Left lung (tissue), 4 donors: ENCODE measurements at regions not wholly inside any gene's neighbourhood (a gene's known extent, or its start where the extent isn't known, plus 50 kb on each side); places are given as distances from the start of the nearest gene placed in this dataset.

Experiments used
- ATAC-seq: fragments of 200-7000 bp; cut with Tn5 transposase; one replicate; pipeline ENCODE4 v1.9.1; 2020; ENCODE audit warnings: moderate library complexity
- DNase-seq, 4 donors: peaks; one replicate each; pipeline ENCODE4 v3.0.0-alpha.2; 2013 to 2020
- H3K27ac ChIP-seq, 2 donors: fragments of 200-600 bp; sonication (generic) in 1 of 2; one replicate each; pipeline versions ENCODE4 v1.5.0 to v1.8.0; 2020 to 2021
- H3K27me3 ChIP-seq, 2 donors: fragments of 200-600 bp; sonication (generic) in 1 of 2; one replicate each; pipeline versions ENCODE4 v1.5.0 to v1.8.0; 2020 to 2021
- H3K36me3 ChIP-seq, 2 donors: fragments of 200-600 bp; sonication (generic) in 1 of 2; one replicate each; pipeline versions ENCODE4 v1.5.0 to v1.8.0; 2020 to 2021
- H3K4me1 ChIP-seq, 2 donors: fragments of 200-600 bp; one replicate each; pipeline ENCODE4 v1.8.0; 2021
- H3K4me3 ChIP-seq, 2 donors: fragments of 200-600 bp; sonication (generic) in 1 of 2; one replicate each; pipeline versions ENCODE4 v1.5.0 to v1.8.0; 2020 to 2021; ENCODE audit warnings: mild to moderate bottlenecking in 1 of 2
- H3K9me3 ChIP-seq, 2 donors: fragments of 200-600 bp; sonication (generic) in 1 of 2; one replicate each; pipeline versions ENCODE4 v1.5.0 to v1.8.0; 2020 to 2021
- CTCF ChIP-seq, 2 donors: fragments of 200-600 bp; sonication (generic) in 1 of 2; IDR thresholded peaks; one replicate each; pipeline versions ENCODE4 v1.5.0 to v1.8.0; 2021; ENCODE audit warnings: antibody characterized with exemption in 2 of 2
- intact Hi-C, 2 donors: fragments of 100-400 bp; cut with DNase I; formaldehyde crosslinking; loops; one replicate each; pipeline versions ENCODE4 v1.11.2 to v1.14.2; 2022
- donor health status: DM: no; HTN: yes; CAD: no.
- donor health status: DM: no; HTN: no; CAD: no.

GRCh38 chr14:34099635-34100034 lies 148.8 kb upstream of the EGLN3 start:
- no peaks in the 10 kb centered on the region for H3K27me3 ChIP-seq
- no peaks in the 10 kb centered on the region for H3K36me3 ChIP-seq
- H3K4me1 ChIP-seq, result no peaks in the 10 kb centered on the region
- intact Hi-C loops, result loop anchor here in 1 of 2 donors (5.0 kb wide), 1 partner anchor 262 kb away; no protein-coding TSS in a partner anchor
- ATAC-seq (no peak), DNase-seq (no peak)
- H3K27ac ChIP-seq, result no peak overlapping the region
- TF ChIP-seq CTCF (IDR thresholded peaks at IDR 0.05), result no peak
- H3K4me3 ChIP-seq, result no peak overlapping the region
- H3K9me3 ChIP-seq, result no peaks in the 10 kb centered on the region

DNA sequence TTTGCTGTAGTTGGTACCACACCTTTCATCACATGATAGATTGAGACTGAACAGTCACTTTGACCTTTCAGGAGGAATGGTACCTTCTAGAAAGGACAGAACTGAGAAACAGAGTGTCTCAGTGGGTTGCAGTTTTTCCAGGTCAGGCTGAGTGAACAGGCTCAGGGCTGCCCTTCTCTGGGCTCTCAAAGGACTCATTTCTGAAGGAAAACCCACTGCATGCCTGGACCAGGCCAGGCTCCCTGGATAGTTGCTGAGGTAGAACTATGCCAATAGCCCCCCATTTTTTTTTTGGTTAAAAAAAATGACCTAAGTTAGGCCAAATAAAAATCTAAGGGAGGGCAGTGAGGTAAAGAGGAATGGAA lies 148.1 kb upstream of the EGLN3 start:
- no peaks in the 10 kb centered on the region for H3K9me3 ChIP-seq
- no peak overlapping the region for H3K4me3 ChIP-seq
- ATAC-seq, result no peak
- no peaks in the 10 kb centered on the region for H3K27me3 ChIP-seq
- no peak for DNase-seq
- no peaks in the 10 kb centered on the region for H3K4me1 ChIP-seq
- no peak for TF ChIP-seq CTCF (IDR thresholded peaks at IDR 0.05)
- H3K27ac ChIP-seq, result no peak overlapping the region
- H3K36me3 ChIP-seq, result no peaks in the 10 kb centered on the region
- intact Hi-C loops, result loop anchor here in 1 of 2 donors (5.0 kb wide), 1 partner anchor 262 kb away; no protein-coding TSS in a partner anchor

- no peak overlapping the region for H3K27ac ChIP-seq
- H3K27me3 ChIP-seq, result no peaks in the 10 kb centered on the region
- no peaks in the 10 kb centered on the region for H3K4me1 ChIP-seq
- no peak overlapping the region for H3K4me3 ChIP-seq
- intact Hi-C loops, result loop anchor here in 1 of 2 donors (5.0 kb wide), 1 partner anchor 261 kb away; no protein-coding TSS in a partner anchor
- TF ChIP-seq CTCF (IDR thresholded peaks at IDR 0.05), result peak; percentile 27 to 41
- H3K36me3 ChIP-seq, result no peaks in the 10 kb centered on the region
- ATAC-seq (peak; percentile 44), DNase-seq (peak in 2 of 4 donors; percentile 51 to 59)
- H3K9me3 ChIP-seq, result no peaks in the 10 kb centered on the region
These were observed 147.4 kb upstream of the EGLN3 start for GRCh38 chr14:34098045-34098984.

- H3K9me3 ChIP-seq, result no peaks in the 10 kb centered on the region
- intact Hi-C loops, result loop anchor here in 1 of 2 donors (5.0 kb wide), 1 partner anchor 260 kb away; no protein-coding TSS in a partner anchor
- ATAC-seq, result no peak
These were observed 146.8 kb upstream of the EGLN3 start for GRCh38 chr14:34097644-34098043.

More at GRCh38 chr14:34097644-34098043, 146.8 kb upstream of the EGLN3 start:
- Histone ChIP-seq H3K27ac (no peak overlapping the region), H3K27me3 (no peaks in the 10 kb centered on the region), H3K4me1 (no peaks in the 10 kb centered on the region), H3K4me3 (no peak overlapping the region), H3K36me3 (no peaks in the 10 kb centered on the region)
- TF ChIP-seq CTCF (IDR thresholded peaks at IDR 0.05), result no peak
- no peak for DNase-seq
